Endothelial cell of umbilical vein (primary cell): ENCODE measurements at regions not wholly inside any gene's neighbourhood (a gene's known extent, or its start where the extent isn't known, plus 50 kb on each side); places are given as distances from the start of the nearest gene placed in this dataset.

Experiments
- BruUV-seq: library from RNA; stranded (reverse); fragments of 400-500 nt; replicated peaks from 2 replicates; lab custom pipeline; 2021; lab: Mats Ljungman, UMichigan
- CTCF ChIA-PET: fragments of 300-600, 350-600 bp; sonication (Branson Sonifier 250); formaldehyde crosslinking; loops from one replicate; lab custom pipeline; 2021; ENCODE audit warnings: antibody characterized with exemption, inconsistent platforms; lab: Charles Lee
- POLR2A ChIA-PET: fragments of 300-600, 350-600 bp; sonication (Branson Sonifier 250); formaldehyde crosslinking; loops from one replicate; lab custom pipeline; 2021; ENCODE audit warnings: antibody characterized with exemption, inconsistent platforms; lab: Charles Lee
- DNase-seq: peaks from one replicate; pipeline ENCODE4 v3.0.0-alpha.2; 2011; ENCODE audit warnings: low read depth, low spot score
- FAIRE-seq: peaks from 2 replicates; lab custom pipeline; 2011; peaks lifted over from hg19 to GRCh38; lab: Jason Lieb, UNC
- H2AFZ ChIP-seq: 2 replicates; pipeline ENCODE4 v1.6.0; 2012; ENCODE audit warnings: low read depth, low read length, control low read depth, inconsistent platforms
- H3K27ac ChIP-seq: 2 replicates; pipeline ENCODE4 v1.5.1; 2011; ENCODE audit warnings: low read depth, mild to moderate bottlenecking, control low read depth, low read length, moderate library complexity; ENCODE audit not compliant: insufficient read depth
- H3K27me3 ChIP-seq, 2 experiments: 2 replicates each; pipeline versions ENCODE4 v1.6.0 to v1.6.1; 2011; ENCODE audit warnings: low read length in 2 of 2, mixed read lengths in 1 of 2; ENCODE audit not compliant: control insufficient read depth in 2 of 2, insufficient read depth in 2 of 2
- H3K36me3 ChIP-seq, 2 experiments: 2 replicates in 1 of 2; 3 replicates in 1 of 2; pipeline ENCODE4 v1.5.1; 2011; ENCODE audit warnings: low read length in 2 of 2, mild to moderate bottlenecking in 1 of 2, moderate library complexity in 1 of 2; ENCODE audit not compliant: control insufficient read depth in 2 of 2, insufficient read depth in 2 of 2; ENCODE audit errors: extremely low read depth in 1 of 2
- H3K4me1 ChIP-seq: 3 replicates; pipeline ENCODE4 v1.5.1; 2011; ENCODE audit warnings: mild to moderate bottlenecking, low read length; ENCODE audit not compliant: control insufficient read depth, insufficient read depth; ENCODE audit errors: extremely low read depth
- H3K4me2 ChIP-seq: 2 replicates; pipeline ENCODE4 v1.6.1; 2011; ENCODE audit warnings: low read length, control low read depth, mixed read lengths; ENCODE audit not compliant: insufficient read depth
- H3K4me3 ChIP-seq, 3 experiments: fragments of 200-600 bp in 1 of 3; sonication (generic), shearing (Covaris generic) in 1 of 3; replicated peaks in 1 of 3; 2 replicates each; pipeline ENCODE4 v1.5.1; 2011 to 2016; ENCODE audit warnings: control low read depth in 3 of 3, low read length in 3 of 3, mild to moderate bottlenecking in 2 of 3, inconsistent platforms in 1 of 3, low read depth in 1 of 3, moderate library complexity in 1 of 3; ENCODE audit not compliant: insufficient read depth in 1 of 3
- H3K79me2 ChIP-seq: 2 replicates; pipeline ENCODE4 v1.6.0; 2012; ENCODE audit warnings: low read length, inconsistent platforms; ENCODE audit not compliant: control insufficient read depth, insufficient read depth
- H3K9ac ChIP-seq: replicated peaks from 2 replicates; pipeline ENCODE3; 2011; ENCODE audit warnings: low read length, control low read depth; ENCODE audit not compliant: insufficient read depth; ENCODE audit errors: extremely low read depth
- H3K9me1 ChIP-seq: replicated peaks from 3 replicates; pipeline ENCODE4 v1.6.0; 2011; ENCODE audit warnings: mild to moderate bottlenecking, low read length; ENCODE audit not compliant: control insufficient read depth, insufficient read depth; ENCODE audit errors: extremely low read depth
- H3K9me3 ChIP-seq: replicated peaks from 2 replicates; pipeline ENCODE4 v1.5.1; 2012; ENCODE audit warnings: low read length, inconsistent platforms; ENCODE audit not compliant: control insufficient read depth, insufficient read depth
- H4K20me1 ChIP-seq: replicated peaks from 2 replicates; pipeline ENCODE3; 2011; ENCODE audit warnings: mild to moderate bottlenecking, low read length; ENCODE audit not compliant: control insufficient read depth, insufficient read depth; ENCODE audit errors: extremely low read depth
- CTCF ChIP-seq, 2 donors: IDR thresholded peaks; 1 replicate in 1 of 2; 2 replicates in 1 of 2; pipeline ENCODE4 v1.5.1; 2011; ENCODE audit warnings: low read length in 2 of 2, mild to moderate bottlenecking in 2 of 2, moderate library complexity in 2 of 2, control low read depth in 1 of 2, inconsistent platforms in 1 of 2, low read depth in 1 of 2; ENCODE audit not compliant: insufficient read depth in 1 of 2; ENCODE audit errors: extremely low read depth in 1 of 2
- EZH2 ChIP-seq: IDR thresholded peaks from 2 replicates; pipeline ENCODE4 v1.6.1; 2012; ENCODE audit warnings: borderline replicate concordance, low read depth, mild to moderate bottlenecking, moderate library complexity, low read length, inconsistent platforms; ENCODE audit not compliant: severe bottlenecking
- FOS ChIP-seq: IDR thresholded peaks from 2 replicates; pipeline ENCODE4 v1.6.1; 2011; ENCODE audit warnings: mild to moderate bottlenecking, low read length, moderate library complexity, borderline replicate concordance; ENCODE audit not compliant: insufficient read depth
- JUN ChIP-seq: IDR thresholded peaks from 2 replicates; pipeline ENCODE4 v1.6.1; 2011; ENCODE audit warnings: borderline replicate concordance, low read depth; ENCODE audit not compliant: insufficient read length, insufficient read depth
- MAX ChIP-seq: IDR thresholded peaks from 2 replicates; pipeline ENCODE4 v1.6.1; 2011; ENCODE audit not compliant: insufficient read depth, insufficient read length
- MYC ChIP-seq: IDR thresholded peaks from one replicate; pipeline ENCODE4 v1.6.1; 2011; ENCODE audit warnings: mild to moderate bottlenecking, low read depth, low read length
- POLR2A ChIP-seq: IDR thresholded peaks from 2 replicates; pipeline ENCODE4 v1.6.1; 2012; ENCODE audit warnings: low read depth, mild to moderate bottlenecking, control low read depth, low read length
- POLR2AphosphoS5 ChIP-seq: IDR thresholded peaks from 2 replicates; pipeline ENCODE4 v1.6.1; 2012; ENCODE audit warnings: low read depth, mild to moderate bottlenecking, control low read depth, low read length, moderate library complexity; ENCODE audit not compliant: insufficient read depth
- dilution Hi-C: fragments of 300-500 bp; cut with MboI; formaldehyde crosslinking; loops from one replicate; pipeline ENCODE4 v1.15.0; 2019; ENCODE audit warnings: low sequenced_read_pairs; ENCODE audit not compliant: extremely low pct_ligation_motif_present
- intact Hi-C: fragments of 100-400 bp; cut with micrococcal nuclease; formaldehyde crosslinking; loops from one replicate; pipeline ENCODE4 v1.10.0; 2022

GRCh38 chr3:150330872-150331271 is 77.2 kb upstream of the TSC22D2 start:
- Histone ChIP-seq H3K9ac (no peak overlapping the region), H3K36me3 (no peaks in the 10 kb centered on the region), H2AFZ (no peak overlapping the region), H3K4me3 (no peak overlapping the region), H3K79me2 (no peaks in the 10 kb centered on the region), H3K9me3 (no peaks in the 10 kb centered on the region), H3K4me1 (peaks cover 11% of the 10 kb centered on the region), H3K27me3 (no peaks in the 10 kb centered on the region), H3K4me2 (no peak overlapping the region), H4K20me1 (no peaks in the 10 kb centered on the region), H3K9me1 (no peaks in the 10 kb centered on the region), H3K27ac (no peak overlapping the region)
- BruUV-seq = no TSS peak
- DNase-seq (no peak), FAIRE-seq (no peak)
- ChIA-PET POLR2A (no interaction called here), CTCF (no interaction called here)
- intact Hi-C loops = no loop called here
- dilution Hi-C loops = no loop called here
- no peak for TF ChIP-seq EZH2
- TF ChIP-seq MAX = no peak
- TF ChIP-seq CTCF (IDR thresholded peaks at IDR 0.05; ENCODE audit: extremely low read depth in 1 of 2, insufficient read depth in 1 of 2, low read depth in 1 of 2, low read length in 2 of 2) = no peak
- no peak for TF ChIP-seq POLR2A
- TF ChIP-seq MYC = no peak
- no peak for TF ChIP-seq JUN
- TF ChIP-seq FOS = no peak
- no peak for TF ChIP-seq POLR2AphosphoS5
